ENCODE measurements at regions not wholly inside any gene's neighbourhood (a gene's known extent, or its start where the extent isn't known, plus 50 kb on each side); places are given as distances from the start of the nearest gene placed in this dataset.

- no peak overlapping the region for H3K27ac ChIP-seq
- no peaks in the 10 kb centered on the region for H3K27me3 ChIP-seq (replicated peaks)
- TF ChIP-seq, protein P1, sequence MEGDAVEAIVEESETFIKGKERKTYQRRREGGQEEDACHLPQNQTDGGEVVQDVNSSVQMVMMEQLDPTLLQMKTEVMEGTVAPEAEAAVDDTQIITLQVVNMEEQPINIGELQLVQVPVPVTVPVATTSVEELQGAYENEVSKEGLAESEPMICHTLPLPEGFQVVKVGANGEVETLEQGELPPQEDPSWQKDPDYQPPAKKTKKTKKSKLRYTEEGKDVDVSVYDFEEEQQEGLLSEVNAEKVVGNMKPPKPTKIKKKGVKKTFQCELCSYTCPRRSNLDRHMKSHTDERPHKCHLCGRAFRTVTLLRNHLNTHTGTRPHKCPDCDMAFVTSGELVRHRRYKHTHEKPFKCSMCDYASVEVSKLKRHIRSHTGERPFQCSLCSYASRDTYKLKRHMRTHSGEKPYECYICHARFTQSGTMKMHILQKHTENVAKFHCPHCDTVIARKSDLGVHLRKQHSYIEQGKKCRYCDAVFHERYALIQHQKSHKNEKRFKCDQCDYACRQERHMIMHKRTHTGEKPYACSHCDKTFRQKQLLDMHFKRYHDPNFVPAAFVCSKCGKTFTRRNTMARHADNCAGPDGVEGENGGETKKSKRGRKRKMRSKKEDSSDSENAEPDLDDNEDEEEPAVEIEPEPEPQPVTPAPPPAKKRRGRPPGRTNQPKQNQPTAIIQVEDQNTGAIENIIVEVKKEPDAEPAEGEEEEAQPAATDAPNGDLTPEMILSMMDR (IDR thresholded peaks at IDR 0.05; ENCODE audit: low read depth, low read length, missing control alignments): no peak
- H3K4me3 ChIP-seq (ENCODE audit: low read depth, low read length): no peak overlapping the region
- DNase-seq: no peak
- no peaks in the 10 kb centered on the region for H3K36me3 ChIP-seq (replicated peaks)
- in situ Hi-C loops (cut with HindIII; ENCODE audit: low pct_ligation_motif_present, low sequenced_read_pairs): no loop called here
These were observed 88.5 kb upstream of the CREB5 start for GRCh38 chr7:28323833-28324232.

DNA sequence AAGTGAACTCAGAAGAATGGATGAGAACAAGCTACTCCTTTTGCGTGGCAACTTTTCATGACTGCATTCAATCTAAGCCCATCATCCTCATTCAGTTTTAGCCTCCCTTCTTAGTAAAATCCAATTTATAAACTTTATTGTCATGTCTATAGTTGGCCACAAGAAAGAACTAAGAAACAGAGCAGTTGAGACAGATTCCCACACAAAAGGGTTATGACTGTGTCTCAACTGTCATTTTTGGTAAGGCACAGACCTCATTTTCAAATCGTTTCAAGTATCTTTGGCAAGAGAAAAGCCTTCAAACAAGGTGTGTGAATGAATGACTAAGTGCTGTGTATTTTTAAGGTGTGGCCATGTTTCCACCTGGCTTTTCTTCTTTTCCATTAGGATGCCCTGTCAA, 84.2 kb upstream of the CREB5 start:
- Histone ChIP-seq H3K4me3 (ENCODE audit: low read depth, low read length) (no peak overlapping the region), H3K27me3 (replicated peaks) (no peaks in the 10 kb centered on the region), H3K36me3 (replicated peaks) (no peaks in the 10 kb centered on the region), H3K27ac (no peak overlapping the region)
- no peak for DNase-seq
- in situ Hi-C loops (cut with HindIII; ENCODE audit: low pct_ligation_motif_present, low sequenced_read_pairs): no loop called here
- TF ChIP-seq, protein P1 (IDR thresholded peaks at IDR 0.05; ENCODE audit: low read depth, low read length, missing control alignments): no peak

GRCh38 chr7:28328822-28329660, 83.3 kb upstream of the CREB5 start:
- in situ Hi-C loops (cut with HindIII; ENCODE audit: low pct_ligation_motif_present, low sequenced_read_pairs): no loop called here
- Histone ChIP-seq H3K27ac (no peak overlapping the region), H3K4me3 (ENCODE audit: low read depth, low read length) (no peak overlapping the region)

DNA sequence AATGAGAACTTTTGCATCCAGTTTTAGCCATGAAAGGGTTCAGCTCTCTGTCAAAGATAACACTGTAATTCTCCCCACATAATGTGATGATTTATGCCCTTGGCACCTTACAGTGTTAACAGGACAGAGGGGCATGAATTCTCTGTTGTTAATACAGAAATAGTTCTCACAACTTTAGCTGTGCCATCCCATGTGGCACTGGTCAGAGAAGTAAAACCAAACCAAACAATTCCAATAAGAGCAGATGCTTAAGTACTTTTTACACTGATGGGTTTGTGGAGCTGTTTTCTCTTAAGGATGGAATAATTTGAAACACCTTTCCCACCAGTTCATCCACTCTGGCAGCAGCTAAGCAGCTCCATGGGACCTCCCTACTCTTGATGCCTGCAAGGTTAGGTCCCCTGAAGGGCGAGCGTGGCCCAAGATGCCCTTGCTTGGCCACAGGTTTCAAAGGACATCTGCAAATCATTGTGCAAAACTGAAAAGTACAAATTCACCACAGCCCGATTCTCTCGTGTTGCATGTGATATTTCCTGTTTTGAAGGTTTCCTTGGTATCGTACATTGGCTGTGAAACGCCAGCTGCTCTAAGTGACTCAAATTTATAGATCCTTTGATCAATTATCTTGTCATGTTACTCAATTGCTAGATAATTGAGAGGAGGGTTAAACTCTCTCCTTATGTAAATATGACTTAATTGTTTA, 82.5 kb upstream of the CREB5 start:
- no peak overlapping the region for H3K27ac ChIP-seq
- TF ChIP-seq, protein P1 (IDR thresholded peaks at IDR 0.05; ENCODE audit: low read depth, low read length, missing control alignments): no peak
- no peak for DNase-seq
- no peaks in the 10 kb centered on the region for H3K27me3 ChIP-seq (replicated peaks)
- in situ Hi-C loops (cut with HindIII; ENCODE audit: low pct_ligation_motif_present, low sequenced_read_pairs): no loop called here
- no peak overlapping the region for H3K4me3 ChIP-seq (ENCODE audit: low read depth, low read length)
- no peaks in the 10 kb centered on the region for H3K36me3 ChIP-seq (replicated peaks)

More at GRCh38 chr7:28328822-28329660, 83.3 kb upstream of the CREB5 start:
- H3K27me3 ChIP-seq (replicated peaks): no peaks in the 10 kb centered on the region
- H3K36me3 ChIP-seq (replicated peaks): no peaks in the 10 kb centered on the region
- TF ChIP-seq, protein P1 (IDR thresholded peaks at IDR 0.05; ENCODE audit: low read depth, low read length, missing control alignments): no peak
- no peak for DNase-seq

GRCh38 chr7:28330384-28331070, 81.8 kb upstream of the CREB5 start:
- H3K27ac ChIP-seq: no peak overlapping the region
- H3K36me3 ChIP-seq (replicated peaks): no peaks in the 10 kb centered on the region
- no peaks in the 10 kb centered on the region for H3K27me3 ChIP-seq (replicated peaks)
- TF ChIP-seq, protein P1 (IDR thresholded peaks at IDR 0.05; ENCODE audit: low read depth, low read length, missing control alignments): no peak
- DNase-seq: no peak
- H3K4me3 ChIP-seq (ENCODE audit: low read depth, low read length): no peak overlapping the region
- in situ Hi-C loops (cut with HindIII; ENCODE audit: low pct_ligation_motif_present, low sequenced_read_pairs): no loop called here

Data from brain microvascular endothelial cell (primary cell).